ENCODE measurements at regions not wholly inside any gene's neighbourhood (a gene's known extent, or its start where the extent isn't known, plus 50 kb on each side); places are given as distances from the start of the nearest gene placed in this dataset.

- TF ChIP-seq, protein P1, sequence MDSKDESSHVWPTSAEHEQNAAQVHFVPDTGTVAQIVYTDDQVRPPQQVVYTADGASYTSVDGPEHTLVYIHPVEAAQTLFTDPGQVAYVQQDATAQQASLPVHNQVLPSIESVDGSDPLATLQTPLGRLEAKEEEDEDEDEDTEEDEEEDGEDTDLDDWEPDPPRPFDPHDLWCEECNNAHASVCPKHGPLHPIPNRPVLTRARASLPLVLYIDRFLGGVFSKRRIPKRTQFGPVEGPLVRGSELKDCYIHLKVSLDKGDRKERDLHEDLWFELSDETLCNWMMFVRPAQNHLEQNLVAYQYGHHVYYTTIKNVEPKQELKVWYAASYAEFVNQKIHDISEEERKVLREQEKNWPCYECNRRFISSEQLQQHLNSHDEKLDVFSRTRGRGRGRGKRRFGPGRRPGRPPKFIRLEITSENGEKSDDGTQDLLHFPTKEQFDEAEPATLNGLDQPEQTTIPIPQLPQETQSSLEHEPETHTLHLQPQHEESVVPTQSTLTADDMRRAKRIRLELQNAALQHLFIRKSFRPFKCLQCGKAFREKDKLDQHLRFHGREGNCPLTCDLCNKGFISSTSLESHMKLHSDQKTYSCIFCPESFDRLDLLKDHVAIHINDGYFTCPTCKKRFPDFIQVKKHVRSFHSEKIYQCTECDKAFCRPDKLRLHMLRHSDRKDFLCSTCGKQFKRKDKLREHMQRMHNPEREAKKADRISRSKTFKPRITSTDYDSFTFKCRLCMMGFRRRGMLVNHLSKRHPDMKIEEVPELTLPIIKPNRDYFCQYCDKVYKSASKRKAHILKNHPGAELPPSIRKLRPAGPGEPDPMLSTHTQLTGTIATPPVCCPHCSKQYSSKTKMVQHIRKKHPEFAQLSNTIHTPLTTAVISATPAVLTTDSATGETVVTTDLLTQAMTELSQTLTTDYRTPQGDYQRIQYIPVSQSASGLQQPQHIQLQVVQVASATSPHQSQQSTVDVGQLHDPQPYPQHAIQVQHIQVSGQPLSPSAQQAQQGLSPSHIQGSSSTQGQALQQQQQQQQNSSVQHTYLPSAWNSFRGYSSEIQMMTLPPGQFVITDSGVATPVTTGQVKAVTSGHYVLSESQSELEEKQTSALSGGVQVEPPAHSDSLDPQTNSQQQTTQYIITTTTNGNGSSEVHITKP (tag by site-specific recombination; IDR thresholded peaks at IDR 0.05): no peak
- TF ChIP-seq ZNF670 (tag by site-specific recombination; IDR thresholded peaks at IDR 0.05; ENCODE audit: low read depth) (no peak), HOXA7 (CRISPR knock-in tag; IDR thresholded peaks at IDR 0.05; ENCODE audit: borderline replicate concordance) (no peak), ZNF416 (tag by site-specific recombination; IDR thresholded peaks at IDR 0.05) (no peak), ZNF660 (tag by site-specific recombination; IDR thresholded peaks at IDR 0.05) (no peak), ZNF623 (tag by site-specific recombination; IDR thresholded peaks at IDR 0.05) (no peak), ZNF10 (tag by site-specific recombination; IDR thresholded peaks at IDR 0.05) (no peak), ZNF792 (tag by site-specific recombination; IDR thresholded peaks at IDR 0.05) (no peak), ZFP3 (tag by site-specific recombination; IDR thresholded peaks at IDR 0.05; ENCODE audit: low read depth) (no peak), ZFHX2 (tag by site-specific recombination; conservative IDR thresholded peaks at IDR 0.05) (no peak), ZNF133 (tag by site-specific recombination; IDR thresholded peaks at IDR 0.05) (no peak), ZNF837 (tag by site-specific recombination; IDR thresholded peaks at IDR 0.05) (no peak)
- TF ChIP-seq, protein P2, sequence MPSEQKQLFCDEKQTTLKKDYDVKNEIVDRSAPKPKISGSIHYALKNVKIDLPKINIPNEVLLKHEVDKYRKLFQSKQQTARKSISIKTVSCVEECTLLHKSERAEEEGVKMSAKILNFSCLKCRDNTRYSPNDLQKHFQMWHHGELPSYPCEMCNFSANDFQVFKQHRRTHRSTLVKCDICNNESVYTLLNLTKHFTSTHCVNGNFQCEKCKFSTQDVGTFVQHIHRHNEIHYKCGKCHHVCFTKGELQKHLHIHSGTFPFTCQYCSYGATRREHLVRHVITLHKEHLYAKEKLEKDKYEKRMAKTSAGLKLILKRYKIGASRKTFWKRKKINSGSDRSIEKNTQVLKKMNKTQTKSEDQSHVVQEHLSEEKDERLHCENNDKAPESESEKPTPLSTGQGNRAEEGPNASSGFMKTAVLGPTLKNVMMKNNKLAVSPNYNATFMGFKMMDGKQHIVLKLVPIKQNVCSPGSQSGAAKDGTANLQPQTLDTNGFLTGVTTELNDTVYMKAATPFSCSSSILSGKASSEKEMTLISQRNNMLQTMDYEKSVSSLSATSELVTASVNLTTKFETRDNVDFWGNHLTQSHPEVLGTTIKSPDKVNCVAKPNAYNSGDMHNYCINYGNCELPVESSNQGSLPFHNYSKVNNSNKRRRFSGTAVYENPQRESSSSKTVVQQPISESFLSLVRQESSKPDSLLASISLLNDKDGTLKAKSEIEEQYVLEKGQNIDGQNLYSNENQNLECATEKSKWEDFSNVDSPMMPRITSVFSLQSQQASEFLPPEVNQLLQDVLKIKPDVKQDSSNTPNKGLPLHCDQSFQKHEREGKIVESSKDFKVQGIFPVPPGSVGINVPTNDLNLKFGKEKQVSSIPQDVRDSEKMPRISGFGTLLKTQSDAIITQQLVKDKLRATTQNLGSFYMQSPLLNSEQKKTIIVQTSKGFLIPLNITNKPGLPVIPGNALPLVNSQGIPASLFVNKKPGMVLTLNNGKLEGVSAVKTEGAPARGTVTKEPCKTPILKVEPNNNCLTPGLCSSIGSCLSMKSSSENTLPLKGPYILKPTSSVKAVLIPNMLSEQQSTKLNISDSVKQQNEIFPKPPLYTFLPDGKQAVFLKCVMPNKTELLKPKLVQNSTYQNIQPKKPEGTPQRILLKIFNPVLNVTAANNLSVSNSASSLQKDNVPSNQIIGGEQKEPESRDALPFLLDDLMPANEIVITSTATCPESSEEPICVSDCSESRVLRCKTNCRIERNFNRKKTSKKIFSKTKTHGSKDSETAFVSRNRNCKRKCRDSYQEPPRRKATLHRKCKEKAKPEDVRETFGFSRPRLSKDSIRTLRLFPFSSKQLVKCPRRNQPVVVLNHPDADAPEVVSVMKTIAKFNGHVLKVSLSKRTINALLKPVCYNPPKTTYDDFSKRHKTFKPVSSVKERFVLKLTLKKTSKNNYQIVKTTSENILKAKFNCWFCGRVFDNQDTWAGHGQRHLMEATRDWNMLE (tag by site-specific recombination; conservative IDR thresholded peaks at IDR 0.05; ENCODE audit: low read depth): no peak
Observed at GRCh38 chr10:2525781-2526180, 541.6 kb upstream of the PFKP start (continued).

DNA sequence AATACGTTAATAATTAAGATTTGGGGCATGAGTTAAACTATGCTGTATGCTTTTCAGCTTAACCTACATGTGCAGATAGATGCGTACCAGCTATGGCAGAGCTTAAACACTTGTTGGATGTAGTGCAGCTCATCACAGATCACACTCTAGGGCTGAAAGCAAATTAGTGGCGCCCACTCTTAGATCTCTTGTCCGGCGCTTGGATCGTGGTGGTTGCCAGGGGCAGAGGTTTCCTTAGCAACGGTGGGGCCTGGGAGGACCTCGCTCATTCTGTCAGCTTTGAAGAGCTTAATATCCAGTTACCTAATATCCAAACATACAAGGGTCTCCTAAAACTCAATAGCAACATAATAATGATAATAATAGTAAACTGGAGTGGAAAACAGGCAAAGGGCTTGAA lies 548.2 kb upstream of the PFKP start:
- no peak overlapping the region for H3K27ac ChIP-seq (ENCODE audit: extremely low read depth, low read depth, low read length)
- POLR2A ChIA-PET: no interaction called here
- H3K9me3 ChIP-seq (ENCODE audit: control insufficient read depth, insufficient read depth, low read depth, low read length): no peaks in the 10 kb centered on the region
- no peaks in the 10 kb centered on the region for H3K36me3 ChIP-seq (ENCODE audit: control insufficient read depth in 2 of 2, insufficient read depth in 1 of 2, low read length in 2 of 2)
- H3K4me1 ChIP-seq (ENCODE audit: control insufficient read depth, insufficient read depth, low read length): no peaks in the 10 kb centered on the region
- no peak overlapping the region for H3K4me3 ChIP-seq (ENCODE audit: low read depth, low read length)
- CTCF ChIA-PET: no interaction called here
- no peak for TF ChIP-seq ZNF324 (tag by site-specific recombination; IDR thresholded peaks at IDR 0.05)
- TF ChIP-seq KLF10 (tag by site-specific recombination; IDR thresholded peaks at IDR 0.05): no peak
- no peak for TF ChIP-seq ZNF2 (tag by site-specific recombination; IDR thresholded peaks at IDR 0.05)
- TF ChIP-seq ZBTB7A (tag by site-specific recombination; IDR thresholded peaks at IDR 0.05; ENCODE audit: low read depth): no peak
- no peak for TF ChIP-seq GLIS2 (tag by site-specific recombination; IDR thresholded peaks at IDR 0.05)
- TF ChIP-seq, protein P3, sequence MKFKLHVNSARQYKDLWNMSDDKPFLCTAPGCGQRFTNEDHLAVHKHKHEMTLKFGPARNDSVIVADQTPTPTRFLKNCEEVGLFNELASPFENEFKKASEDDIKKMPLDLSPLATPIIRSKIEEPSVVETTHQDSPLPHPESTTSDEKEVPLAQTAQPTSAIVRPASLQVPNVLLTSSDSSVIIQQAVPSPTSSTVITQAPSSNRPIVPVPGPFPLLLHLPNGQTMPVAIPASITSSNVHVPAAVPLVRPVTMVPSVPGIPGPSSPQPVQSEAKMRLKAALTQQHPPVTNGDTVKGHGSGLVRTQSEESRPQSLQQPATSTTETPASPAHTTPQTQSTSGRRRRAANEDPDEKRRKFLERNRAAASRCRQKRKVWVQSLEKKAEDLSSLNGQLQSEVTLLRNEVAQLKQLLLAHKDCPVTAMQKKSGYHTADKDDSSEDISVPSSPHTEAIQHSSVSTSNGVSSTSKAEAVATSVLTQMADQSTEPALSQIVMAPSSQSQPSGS (tag by site-specific recombination; IDR thresholded peaks at IDR 0.05; ENCODE audit: low read depth): no peak
- TF ChIP-seq PRDM4 (tag by site-specific recombination; IDR thresholded peaks at IDR 0.05): no peak
- TF ChIP-seq ZBTB1 (tag by site-specific recombination; IDR thresholded peaks at IDR 0.05): no peak
- no peak for TF ChIP-seq ZBTB26 (tag by site-specific recombination; optimal IDR thresholded peaks at IDR 0.05)
- TF ChIP-seq ZNF16 (tag by site-specific recombination; IDR thresholded peaks at IDR 0.05; ENCODE audit: low read depth): no peak
- TF ChIP-seq ZNF747 (tag by site-specific recombination; IDR thresholded peaks at IDR 0.05): no peak
- TF ChIP-seq MEIS1 (CRISPR knock-in tag; IDR thresholded peaks at IDR 0.05; ENCODE audit: borderline replicate concordance): no peak
- TF ChIP-seq ZNF114 (tag by site-specific recombination; IDR thresholded peaks at IDR 0.05): no peak
